ENCODE measurements at regions not wholly inside any gene's neighbourhood (a gene's known extent, or its start where the extent isn't known, plus 50 kb on each side); places are given as distances from the start of the nearest gene placed in this dataset.

- Mint-ChIP-seq H3K9me3 (no peaks in the 10 kb centered on the region), H3K36me3 (ENCODE audit: low read depth) (no peaks in the 10 kb centered on the region), H3K27me3 (peaks cover 2% of the 10 kb centered on the region), H3K4me3 (no peak overlapping the region), H3K27ac (no peak overlapping the region), H3K4me1 (ENCODE audit: low read depth) (no peaks in the 10 kb centered on the region)
- no peak for DNase-seq
Measured at GRCh38 chr9:78491402-78491801, 194.5 kb downstream of the PSAT1 start.

GRCh38 chr9:78493166-78493742, 196.3 kb downstream of the PSAT1 start:
- Mint-ChIP-seq H3K27ac (no peak overlapping the region), H3K4me1 (ENCODE audit: low read depth) (no peaks in the 10 kb centered on the region), H3K36me3 (ENCODE audit: low read depth) (no peaks in the 10 kb centered on the region), H3K27me3 (peaks cover 2% of the 10 kb centered on the region), H3K9me3 (no peaks in the 10 kb centered on the region), H3K4me3 (no peak overlapping the region)
- no peak for DNase-seq

DNA sequence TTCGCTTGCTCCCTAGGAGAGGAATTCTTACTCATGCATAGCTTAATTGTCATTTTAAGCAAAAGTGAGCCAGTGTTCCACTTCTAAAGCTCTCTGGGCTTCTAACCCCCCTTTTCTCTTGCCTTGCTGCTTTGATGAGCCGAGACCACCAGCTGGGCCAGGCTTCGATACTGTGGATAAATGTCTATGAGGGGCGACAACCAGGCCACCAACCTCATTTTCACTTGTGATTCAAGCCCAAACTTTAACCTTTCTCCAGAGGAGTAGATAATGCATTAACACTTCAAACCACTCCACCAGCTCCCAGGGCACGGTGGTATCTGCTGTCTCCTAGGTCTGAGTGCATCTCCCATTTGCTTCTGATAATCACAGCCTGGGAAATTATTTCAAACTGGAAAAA, 205.6 kb downstream of the PSAT1 start:
- no peak overlapping the region for H3K27ac Mint-ChIP-seq
- no peaks in the 10 kb centered on the region for H3K36me3 Mint-ChIP-seq (ENCODE audit: low read depth)
- no peak overlapping the region for H3K4me3 Mint-ChIP-seq
- DNase-seq, result no peak
- H3K9me3 Mint-ChIP-seq, result no peaks in the 10 kb centered on the region
- no peaks in the 10 kb centered on the region for H3K27me3 Mint-ChIP-seq
- H3K4me1 Mint-ChIP-seq (ENCODE audit: low read depth), result no peaks in the 10 kb centered on the region

- H3K4me1 Mint-ChIP-seq (ENCODE audit: low read depth), result no peaks in the 10 kb centered on the region
- DNase-seq, result no peak
- no peak overlapping the region for H3K4me3 Mint-ChIP-seq
- no peaks in the 10 kb centered on the region for H3K9me3 Mint-ChIP-seq
- H3K27ac Mint-ChIP-seq, result no peak overlapping the region
- H3K36me3 Mint-ChIP-seq (ENCODE audit: low read depth), result no peaks in the 10 kb centered on the region
- no peaks in the 10 kb centered on the region for H3K27me3 Mint-ChIP-seq
Measured at GRCh38 chr9:78505546-78505945, 208.6 kb downstream of the PSAT1 start.

DNA sequence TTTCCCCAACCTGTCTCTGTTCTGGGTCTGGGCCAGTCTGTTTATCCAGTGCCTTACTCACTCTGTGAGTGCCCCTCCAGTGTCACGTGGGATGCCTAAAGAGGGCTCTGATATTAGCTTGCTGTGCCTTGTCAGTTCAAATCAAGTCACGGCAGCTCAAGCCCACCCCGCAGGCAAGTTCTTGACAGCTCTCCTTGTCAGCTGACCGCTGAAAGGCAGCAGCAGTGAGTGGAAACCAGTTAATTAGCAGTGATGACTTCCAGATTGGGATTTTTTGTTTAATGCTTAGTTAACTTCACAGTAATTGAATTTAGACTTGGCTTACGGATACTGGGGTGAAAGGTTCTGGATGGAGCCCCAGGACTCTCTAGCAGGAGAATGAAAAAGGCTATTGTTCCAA, 210.1 kb downstream of the PSAT1 start:
- DNase-seq, result no peak
- H3K27ac Mint-ChIP-seq, result no peak overlapping the region
- H3K36me3 Mint-ChIP-seq (ENCODE audit: low read depth), result no peaks in the 10 kb centered on the region

GRCh38 chr9:78510035-78510434, 213.1 kb downstream of the PSAT1 start:
- no peak overlapping the region for H3K4me3 Mint-ChIP-seq
- peaks cover 3% of the 10 kb centered on the region for H3K27me3 Mint-ChIP-seq
- H3K36me3 Mint-ChIP-seq (ENCODE audit: low read depth), result no peaks in the 10 kb centered on the region
- no peak for DNase-seq
- no peaks in the 10 kb centered on the region for H3K9me3 Mint-ChIP-seq
- no peak overlapping the region for H3K27ac Mint-ChIP-seq
- H3K4me1 Mint-ChIP-seq (ENCODE audit: low read depth), result no peaks in the 10 kb centered on the region

More for the DNA sequence above, 210.1 kb downstream of the PSAT1 start:
- Mint-ChIP-seq H3K27me3 (peaks cover under 1% of the 10 kb centered on the region), H3K9me3 (no peaks in the 10 kb centered on the region), H3K4me1 (ENCODE audit: low read depth) (no peaks in the 10 kb centered on the region), H3K4me3 (no peak overlapping the region)

DNA sequence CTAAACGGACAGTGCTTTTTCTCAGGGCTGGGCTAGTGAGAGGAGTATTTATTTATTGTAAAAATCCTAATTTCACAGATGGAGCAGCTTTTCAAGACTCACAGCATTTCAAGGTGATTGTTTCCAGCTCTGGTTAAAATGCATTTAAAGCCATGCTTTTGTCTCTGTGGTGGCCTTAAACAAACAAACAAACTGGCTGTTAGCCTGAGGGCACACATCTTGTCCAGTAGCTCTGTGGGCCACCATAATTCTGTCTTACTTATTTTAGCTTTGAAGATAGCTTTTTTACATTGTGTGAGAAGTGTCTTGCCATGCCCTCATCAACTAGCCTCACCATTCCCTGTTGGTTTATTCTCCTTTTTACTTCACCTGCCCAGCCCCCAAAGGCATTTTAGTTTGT, 218.2 kb downstream of the PSAT1 start:
- no peak for DNase-seq
- peaks cover 5% of the 10 kb centered on the region for H3K9me3 Mint-ChIP-seq
- H3K4me1 Mint-ChIP-seq (ENCODE audit: low read depth), result no peaks in the 10 kb centered on the region
- peaks cover 3% of the 10 kb centered on the region for H3K27me3 Mint-ChIP-seq
- no peaks in the 10 kb centered on the region for H3K36me3 Mint-ChIP-seq (ENCODE audit: low read depth)
- no peak overlapping the region for H3K4me3 Mint-ChIP-seq
- no peak overlapping the region for H3K27ac Mint-ChIP-seq

GRCh38 chr9:78519786-78520185, 222.9 kb downstream of the PSAT1 start:
- Mint-ChIP-seq H3K4me3 (no peak overlapping the region), H3K4me1 (ENCODE audit: low read depth) (no peaks in the 10 kb centered on the region), H3K36me3 (ENCODE audit: low read depth) (no peaks in the 10 kb centered on the region), H3K27ac (no peak overlapping the region), H3K9me3 (peaks cover 27% of the 10 kb centered on the region), H3K27me3 (no peaks in the 10 kb centered on the region)
- no peak for DNase-seq

- DNase-seq, result no peak
- Mint-ChIP-seq H3K9me3 (peaks cover 27% of the 10 kb centered on the region), H3K27ac (no peak overlapping the region), H3K4me1 (ENCODE audit: low read depth) (no peaks in the 10 kb centered on the region), H3K4me3 (no peak overlapping the region), H3K27me3 (no peaks in the 10 kb centered on the region), H3K36me3 (ENCODE audit: low read depth) (no peaks in the 10 kb centered on the region)
Measured at GRCh38 chr9:78521680-78522079, 224.8 kb downstream of the PSAT1 start.

GRCh38 chr9:78525986-78526560, 229.1 kb downstream of the PSAT1 start:
- Mint-ChIP-seq H3K4me3 (no peak overlapping the region), H3K36me3 (ENCODE audit: low read depth) (no peaks in the 10 kb centered on the region), H3K4me1 (ENCODE audit: low read depth) (no peaks in the 10 kb centered on the region), H3K9me3 (peaks cover 13% of the 10 kb centered on the region), H3K27me3 (no peaks in the 10 kb centered on the region), H3K27ac (no peak overlapping the region)
- DNase-seq, result no peak

- no peak overlapping the region for H3K27ac Mint-ChIP-seq
- no peaks in the 10 kb centered on the region for H3K36me3 Mint-ChIP-seq (ENCODE audit: low read depth)
- no peaks in the 10 kb centered on the region for H3K27me3 Mint-ChIP-seq
- H3K9me3 Mint-ChIP-seq, result no peaks in the 10 kb centered on the region
- H3K4me3 Mint-ChIP-seq, result no peak overlapping the region
- H3K4me1 Mint-ChIP-seq (ENCODE audit: low read depth), result no peaks in the 10 kb centered on the region
- no peak for DNase-seq
Measured at GRCh38 chr9:78533500-78533899, 236.6 kb downstream of the PSAT1 start.

- Mint-ChIP-seq H3K27ac (no peak overlapping the region), H3K36me3 (ENCODE audit: low read depth) (no peaks in the 10 kb centered on the region), H3K4me3 (no peak overlapping the region), H3K9me3 (no peaks in the 10 kb centered on the region), H3K4me1 (ENCODE audit: low read depth) (no peaks in the 10 kb centered on the region), H3K27me3 (no peaks in the 10 kb centered on the region)
- no peak for DNase-seq
Measured at GRCh38 chr9:78539188-78539587, 242.3 kb downstream of the PSAT1 start.

GRCh38 chr9:78539904-78540303, 243.0 kb downstream of the PSAT1 start:
- no peaks in the 10 kb centered on the region for H3K36me3 Mint-ChIP-seq (ENCODE audit: low read depth)
- H3K4me1 Mint-ChIP-seq (ENCODE audit: low read depth), result no peaks in the 10 kb centered on the region
- no peaks in the 10 kb centered on the region for H3K9me3 Mint-ChIP-seq
- no peak overlapping the region for H3K4me3 Mint-ChIP-seq
- no peak for DNase-seq
- no peaks in the 10 kb centered on the region for H3K27me3 Mint-ChIP-seq
- no peak overlapping the region for H3K27ac Mint-ChIP-seq

GRCh38 chr9:78541868-78542443, 245.0 kb downstream of the PSAT1 start:
- no peak overlapping the region for H3K27ac Mint-ChIP-seq

GRCh38 chr9:78542491-78543181, 245.7 kb downstream of the PSAT1 start:
- H3K9me3 Mint-ChIP-seq, result no peaks in the 10 kb centered on the region
- no peaks in the 10 kb centered on the region for H3K27me3 Mint-ChIP-seq
- H3K27ac Mint-ChIP-seq, result no peak overlapping the region
- H3K4me3 Mint-ChIP-seq, result no peak overlapping the region
- no peaks in the 10 kb centered on the region for H3K4me1 Mint-ChIP-seq (ENCODE audit: low read depth)
- H3K36me3 Mint-ChIP-seq (ENCODE audit: low read depth), result no peaks in the 10 kb centered on the region
- no peak for DNase-seq

More at GRCh38 chr9:78541868-78542443, 245.0 kb downstream of the PSAT1 start:
- Mint-ChIP-seq H3K4me1 (ENCODE audit: low read depth) (no peaks in the 10 kb centered on the region), H3K36me3 (ENCODE audit: low read depth) (no peaks in the 10 kb centered on the region), H3K4me3 (no peak overlapping the region), H3K9me3 (no peaks in the 10 kb centered on the region), H3K27me3 (no peaks in the 10 kb centered on the region)
- no peak for DNase-seq
